Cardiac septum (tissue), 1 donor: ENCODE measurements at regions not wholly inside any gene's neighbourhood (a gene's known extent, or its start where the extent isn't known, plus 50 kb on each side); places are given as distances from the start of the nearest gene placed in this dataset.
"Not testable (repeated sequence)": the region's sequence is repeated elsewhere in the genome, so short reads cannot be mapped to it uniquely, and the experiment has no call there.

Experiments used
- DNase-seq: peaks from one replicate; pipeline ENCODE4 v3.0.0-alpha.2; 2020; ENCODE audit warnings: low spot score
- intact Hi-C: fragments of 100-400 bp; cut with DNase I; formaldehyde crosslinking; loops from one replicate; pipeline ENCODE4 v1.14.0; 2022
- donor health status: DM: no; HTN: no; CAD: no.

GRCh38 chr13:22846551-22846950, 334.2 kb upstream of the SGCG start:
- intact Hi-C loops, result no loop called here
- DNase-seq, result no peak

GRCh38 chr13:22848539-22849052, 332.2 kb upstream of the SGCG start:
- intact Hi-C loops, result no loop called here
- no peak for DNase-seq

GRCh38 chr13:22855926-22856325, 324.9 kb upstream of the SGCG start:
- DNase-seq, result no peak
- intact Hi-C loops, result no loop called here

GRCh38 chr13:22858980-22859379, 321.8 kb upstream of the SGCG start:
- intact Hi-C loops, DNase-seq: not testable (repeated sequence)

- DNase-seq, intact Hi-C loops: not testable (repeated sequence)
Measured at GRCh38 chr13:22859411-22859810, 321.4 kb upstream of the SGCG start.

- no peak for DNase-seq
- intact Hi-C loops, result no loop called here
Measured at GRCh38 chr13:22861958-22862466, 318.8 kb upstream of the SGCG start.

- intact Hi-C loops, result no loop called here
- DNase-seq, result no peak
Measured at GRCh38 chr13:22862478-22862877, 318.3 kb upstream of the SGCG start.

GRCh38 chr13:22866221-22866620, 314.6 kb upstream of the SGCG start:
- DNase-seq, result no peak
- intact Hi-C loops, result no loop called here

- intact Hi-C loops, result no loop called here
Measured at GRCh38 chr13:22871231-22871630, 309.5 kb upstream of the SGCG start.

GRCh38 chr13:22874839-22875238, 305.9 kb upstream of the SGCG start:
- intact Hi-C loops, result no loop called here
- no peak for DNase-seq

More at GRCh38 chr13:22871231-22871630, 309.5 kb upstream of the SGCG start:
- no peak for DNase-seq

- intact Hi-C loops, result no loop called here
- DNase-seq, result no peak
Measured at GRCh38 chr13:22877421-22877820, 303.4 kb upstream of the SGCG start.

GRCh38 chr13:22880741-22881720, 299.7 kb upstream of the SGCG start:
- DNase-seq, result no peak
- intact Hi-C loops, result no loop called here

GRCh38 chr13:22881721-22882608, 298.8 kb upstream of the SGCG start:
- intact Hi-C loops, DNase-seq: not testable (repeated sequence)

GRCh38 chr13:22883262-22883840, 297.4 kb upstream of the SGCG start:
- intact Hi-C loops, result no loop called here
- DNase-seq, result no peak

GRCh38 chr13:22883956-22884355, 296.8 kb upstream of the SGCG start:
- intact Hi-C loops, result no loop called here
- no peak for DNase-seq

- DNase-seq, intact Hi-C loops: not testable (repeated sequence)
Measured at GRCh38 chr13:22886061-22886460, 294.7 kb upstream of the SGCG start.

- DNase-seq, intact Hi-C loops: not testable (repeated sequence)
Measured at GRCh38 chr13:22889376-22889775, 291.4 kb upstream of the SGCG start.

GRCh38 chr13:22893204-22893603, 287.6 kb upstream of the SGCG start:
- intact Hi-C loops, result no loop called here
- no peak for DNase-seq

- intact Hi-C loops, result no loop called here
Measured at GRCh38 chr13:22893777-22894176, 287.0 kb upstream of the SGCG start.

More at GRCh38 chr13:22893777-22894176, 287.0 kb upstream of the SGCG start:
- no peak for DNase-seq
